MCF 10A (cell line): ENCODE measurements at regions not wholly inside any gene's neighbourhood (a gene's known extent, or its start where the extent isn't known, plus 50 kb on each side); places are given as distances from the start of the nearest gene placed in this dataset.

Experiments
- BruUV-seq: library from RNA; stranded (reverse); fragments of 400-500 nt; replicated peaks from 2 replicates; lab custom pipeline; 2021; lab: Mats Ljungman, UMichigan
- CTCF ChIA-PET: fragments of 300-600 bp; sonication (Branson Sonifier 250); formaldehyde crosslinking; extraction: SDS; loops from one replicate; lab custom pipeline; 2021; ENCODE audit warnings: antibody characterized with exemption, inconsistent platforms; lab: Yijun Ruan, JAX
- POLR2A ChIA-PET: fragments of 300-600, 350-650 bp; sonication (Branson Sonifier 250); formaldehyde crosslinking; extraction: SDS; loops from one replicate; lab custom pipeline; 2020; ENCODE audit warnings: antibody characterized with exemption, inconsistent platforms; lab: Yijun Ruan, JAX
- DNase-seq: peaks from one replicate; pipeline ENCODE4 v3.0.0-alpha.2; 2018; ENCODE audit not compliant: unreplicated experiment
- H3K27ac Mint-ChIP-seq: one replicate; pipeline ENCODE4 v1.8.0; 2022; ENCODE audit warnings: mild to moderate bottlenecking, low read depth, mixed read lengths; ENCODE audit not compliant: unreplicated experiment
- H3K27me3 Mint-ChIP-seq: one replicate; pipeline ENCODE4 v1.8.0; 2022; ENCODE audit warnings: mixed read lengths; ENCODE audit not compliant: insufficient read depth, unreplicated experiment
- H3K36me3 Mint-ChIP-seq: one replicate; pipeline ENCODE4 v1.8.0; 2022; ENCODE audit warnings: mild to moderate bottlenecking, moderate library complexity, mixed read lengths; ENCODE audit not compliant: insufficient read depth, unreplicated experiment
- H3K4me1 Mint-ChIP-seq: one replicate; pipeline ENCODE4 v1.8.0; 2022; ENCODE audit warnings: mixed read lengths; ENCODE audit not compliant: insufficient read depth, unreplicated experiment
- H3K4me3 Mint-ChIP-seq: one replicate; pipeline ENCODE4 v1.8.0; 2022; ENCODE audit warnings: mild to moderate bottlenecking, moderate library complexity, mixed read lengths; ENCODE audit not compliant: unreplicated experiment
- H3K9me3 Mint-ChIP-seq: one replicate; pipeline ENCODE4 v1.8.0; 2022; ENCODE audit warnings: mixed read lengths; ENCODE audit not compliant: unreplicated experiment
- intact Hi-C: fragments of 100-400 bp; cut with micrococcal nuclease; formaldehyde crosslinking; loops from 2 replicates; pipeline ENCODE4 v1.14.1; 2022
- TF ChIP-seq, protein P1 (sequence below): fragments of 200-600 bp; IDR thresholded peaks from one replicate; pipeline ENCODE4 v1.8.0; 2022; ENCODE audit warnings: antibody characterized with exemption, mild to moderate bottlenecking; ENCODE audit not compliant: unreplicated experiment

DNA sequence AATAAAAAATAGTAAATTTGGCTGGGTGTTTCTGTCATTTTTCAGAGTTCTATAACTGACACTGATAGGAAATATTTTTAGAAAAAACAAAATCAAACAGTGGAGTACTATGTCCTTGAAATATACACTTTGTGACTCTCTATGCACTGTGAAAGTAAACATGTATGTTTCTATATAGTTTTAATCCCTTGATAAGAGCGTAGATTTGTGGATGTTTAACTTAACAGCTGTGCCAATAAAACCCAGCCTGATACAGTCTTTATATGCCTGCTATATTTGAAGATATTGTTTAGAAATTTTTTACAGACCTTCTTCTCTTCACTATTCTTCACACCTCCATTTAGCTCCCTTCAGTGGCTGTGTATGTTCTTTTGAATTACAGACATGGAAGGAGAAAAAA lies 473.3 kb upstream of the FZD8 start:
- BruUV-seq = no TSS peak
- POLR2A ChIA-PET = no interaction called here
- Mint-ChIP-seq H3K9me3 (no peaks in the 10 kb centered on the region), H3K27ac (no peak overlapping the region), H3K36me3 (no peaks in the 10 kb centered on the region), H3K4me1 (no peaks in the 10 kb centered on the region), H3K4me3 (no peak overlapping the region), H3K27me3 (no peaks in the 10 kb centered on the region)
- TF ChIP-seq, protein P1, sequence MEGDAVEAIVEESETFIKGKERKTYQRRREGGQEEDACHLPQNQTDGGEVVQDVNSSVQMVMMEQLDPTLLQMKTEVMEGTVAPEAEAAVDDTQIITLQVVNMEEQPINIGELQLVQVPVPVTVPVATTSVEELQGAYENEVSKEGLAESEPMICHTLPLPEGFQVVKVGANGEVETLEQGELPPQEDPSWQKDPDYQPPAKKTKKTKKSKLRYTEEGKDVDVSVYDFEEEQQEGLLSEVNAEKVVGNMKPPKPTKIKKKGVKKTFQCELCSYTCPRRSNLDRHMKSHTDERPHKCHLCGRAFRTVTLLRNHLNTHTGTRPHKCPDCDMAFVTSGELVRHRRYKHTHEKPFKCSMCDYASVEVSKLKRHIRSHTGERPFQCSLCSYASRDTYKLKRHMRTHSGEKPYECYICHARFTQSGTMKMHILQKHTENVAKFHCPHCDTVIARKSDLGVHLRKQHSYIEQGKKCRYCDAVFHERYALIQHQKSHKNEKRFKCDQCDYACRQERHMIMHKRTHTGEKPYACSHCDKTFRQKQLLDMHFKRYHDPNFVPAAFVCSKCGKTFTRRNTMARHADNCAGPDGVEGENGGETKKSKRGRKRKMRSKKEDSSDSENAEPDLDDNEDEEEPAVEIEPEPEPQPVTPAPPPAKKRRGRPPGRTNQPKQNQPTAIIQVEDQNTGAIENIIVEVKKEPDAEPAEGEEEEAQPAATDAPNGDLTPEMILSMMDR = no peak
- intact Hi-C loops = no loop called here
- DNase-seq = no peak
- CTCF ChIA-PET = interaction anchor here (0.5 to 0.8 kb wide), 2 partner anchors 9 to 84 kb away, joined by 3 read pairs; no protein-coding TSS in a partner anchor

DNA sequence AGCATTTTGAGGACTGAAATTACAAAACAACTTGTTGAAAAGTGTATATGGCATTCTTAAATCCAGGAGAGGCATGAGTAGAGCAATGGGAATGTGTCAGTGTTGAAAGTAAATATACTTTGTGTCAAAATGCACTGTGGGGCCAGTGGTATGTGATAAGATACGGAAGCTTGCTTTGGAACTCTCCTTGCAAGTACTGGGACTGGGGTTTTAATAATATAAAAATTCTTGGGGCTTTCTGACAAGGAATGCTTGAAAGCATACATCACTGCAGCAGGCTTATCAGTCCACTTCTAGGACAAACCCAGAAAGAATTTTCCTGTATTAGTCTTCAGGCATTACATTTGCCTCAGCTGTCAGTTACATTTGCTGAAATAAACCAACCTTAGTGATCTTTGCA lies 472.8 kb upstream of the FZD8 start:
- DNase-seq = no peak
- POLR2A ChIA-PET = no interaction called here
- no peaks in the 10 kb centered on the region for H3K36me3 Mint-ChIP-seq
- no peak overlapping the region for H3K27ac Mint-ChIP-seq
- no peak overlapping the region for H3K4me3 Mint-ChIP-seq
- BruUV-seq = no TSS peak
- intact Hi-C loops = no loop called here
- CTCF ChIA-PET = interaction anchor here (0.6 to 0.8 kb wide), 2 partner anchors 83 to 336 kb away, joined by 3 to 4 read pairs; no protein-coding TSS in a partner anchor
- no peaks in the 10 kb centered on the region for H3K4me1 Mint-ChIP-seq
- H3K27me3 Mint-ChIP-seq = no peaks in the 10 kb centered on the region
- TF ChIP-seq, protein P1 = no peak
- H3K9me3 Mint-ChIP-seq = no peaks in the 10 kb centered on the region

DNA sequence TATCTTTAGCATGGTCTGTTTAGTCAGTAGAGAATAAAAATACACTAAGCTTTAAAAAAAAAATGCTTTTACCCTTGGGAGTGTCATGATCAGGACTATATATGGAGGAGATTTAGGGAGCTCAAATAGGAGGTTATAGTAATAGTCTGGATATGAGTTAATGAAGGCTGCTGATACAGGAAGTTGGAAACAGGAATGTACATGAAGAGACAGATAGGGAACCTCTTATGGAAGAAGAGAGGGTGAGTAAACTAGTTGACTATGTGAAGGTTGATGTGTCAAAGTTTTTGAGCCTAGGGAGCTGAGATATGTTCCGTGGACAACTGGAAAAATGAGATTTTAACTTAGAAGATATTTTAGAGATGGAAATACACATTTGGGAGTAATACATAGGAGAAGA lies 472.0 kb upstream of the FZD8 start:
- CTCF ChIA-PET = interaction anchor here (0.6 kb wide), 1 partner anchor 337 kb away, joined by 4 read pairs; no protein-coding TSS in a partner anchor

DNA sequence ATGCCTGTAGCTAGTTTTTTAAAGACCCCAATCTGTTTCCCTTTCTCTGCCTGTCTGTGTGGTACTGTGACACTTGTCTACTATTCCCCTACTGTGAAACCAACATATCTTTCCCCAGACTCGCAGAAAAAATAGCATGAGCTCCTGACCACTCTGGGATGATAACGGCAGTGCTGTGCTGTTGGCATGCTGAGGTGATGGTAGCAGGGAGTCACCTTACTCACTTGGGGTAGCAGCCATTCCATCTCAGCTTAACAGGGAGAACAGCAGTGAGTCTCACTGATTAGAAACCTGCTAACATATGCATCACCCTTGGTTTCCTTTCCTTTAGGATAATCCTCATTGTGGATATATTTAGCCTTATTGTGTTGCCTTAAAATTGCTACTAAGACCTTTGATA lies 469.6 kb upstream of the FZD8 start:
- intact Hi-C loops = no loop called here
- no peaks in the 10 kb centered on the region for H3K27me3 Mint-ChIP-seq
- H3K4me1 Mint-ChIP-seq = no peaks in the 10 kb centered on the region
- POLR2A ChIA-PET = no interaction called here
- no peaks in the 10 kb centered on the region for H3K36me3 Mint-ChIP-seq
- no peaks in the 10 kb centered on the region for H3K9me3 Mint-ChIP-seq
- no TSS peak for BruUV-seq
- CTCF ChIA-PET = no interaction called here
- H3K27ac Mint-ChIP-seq = no peak overlapping the region
- DNase-seq = no peak
- TF ChIP-seq, protein P1 = no peak
- no peak overlapping the region for H3K4me3 Mint-ChIP-seq

More for the DNA sequence above, 472.0 kb upstream of the FZD8 start:
- DNase-seq = no peak
- Mint-ChIP-seq H3K27me3 (no peaks in the 10 kb centered on the region), H3K27ac (no peak overlapping the region), H3K36me3 (no peaks in the 10 kb centered on the region), H3K4me1 (no peaks in the 10 kb centered on the region), H3K4me3 (no peak overlapping the region), H3K9me3 (no peaks in the 10 kb centered on the region)
- BruUV-seq = no TSS peak
- TF ChIP-seq, protein P1 = no peak
- intact Hi-C loops = no loop called here
- POLR2A ChIA-PET = interaction anchor here (1.0 kb wide), 1 partner anchor 34 kb away, joined by 3 read pairs; no protein-coding TSS in a partner anchor
